M059J (cell line): ENCODE measurements at regions not wholly inside any gene's neighbourhood (a gene's known extent, or its start where the extent isn't known, plus 50 kb on each side); places are given as distances from the start of the nearest gene placed in this dataset.

Source experiments
- DNase-seq: peaks from one replicate; pipeline ENCODE4 v3.0.0-alpha.2; 2012; ENCODE audit warnings: low read depth

DNA sequence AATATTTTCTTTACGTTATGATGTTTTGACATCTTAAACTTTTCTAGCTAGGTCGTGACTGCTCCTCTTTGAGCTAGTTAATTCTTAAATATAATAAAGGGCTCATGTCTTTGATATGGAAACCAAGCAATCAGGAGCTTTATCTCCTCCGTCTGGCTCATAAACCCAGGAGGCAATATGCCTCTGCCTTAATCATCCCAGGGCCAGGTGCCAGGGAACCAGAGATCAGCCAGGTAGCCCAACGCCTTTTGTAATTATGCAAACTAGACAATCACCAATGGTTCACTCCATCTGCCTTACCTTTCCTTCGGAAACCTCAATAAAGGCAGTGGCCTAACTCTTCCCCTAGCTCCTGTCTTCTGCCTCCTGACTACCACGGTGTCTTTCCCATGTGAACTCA lies 213.7 kb downstream of the KCNJ3 start:
- no peak for DNase-seq

DNA sequence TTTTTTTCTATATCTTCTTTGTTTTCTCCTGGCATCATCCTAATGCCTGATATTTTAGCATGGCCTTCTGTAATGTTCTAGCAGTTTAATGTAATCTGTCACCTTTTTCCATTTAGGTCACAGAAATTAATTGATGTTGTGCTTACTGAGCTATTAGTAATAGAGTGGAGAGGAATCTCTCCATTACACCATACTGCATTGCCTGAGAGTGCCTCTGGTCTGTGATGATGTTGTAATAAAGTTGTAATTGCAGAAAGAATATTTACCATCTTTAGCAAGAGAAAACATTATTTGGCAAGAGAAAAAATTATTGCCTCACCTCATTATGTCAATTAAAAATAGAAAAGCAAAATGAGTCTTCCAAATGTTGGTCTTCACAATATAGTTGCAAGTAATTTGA lies 213.2 kb downstream of the KCNJ3 start:
- DNase-seq: no peak

DNA sequence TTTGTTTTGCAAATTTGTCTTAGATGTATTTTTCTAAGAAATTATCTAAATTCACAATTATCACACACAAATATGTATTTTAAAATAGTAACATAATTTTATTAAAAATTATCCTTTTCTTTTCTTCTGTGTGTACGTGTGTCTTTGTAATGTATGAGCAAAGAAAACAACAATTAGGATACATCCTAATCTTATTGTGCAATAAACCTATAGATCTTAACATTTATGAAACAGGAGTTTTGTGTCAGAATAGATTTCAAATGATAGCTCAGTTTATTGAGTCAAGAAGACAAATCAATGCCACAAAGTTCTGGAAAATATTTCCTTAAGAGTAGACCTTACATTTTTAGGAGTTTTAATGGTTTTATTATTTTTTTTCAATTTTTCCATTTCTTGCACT lies 212.2 kb downstream of the KCNJ3 start:
- no peak for DNase-seq

DNA sequence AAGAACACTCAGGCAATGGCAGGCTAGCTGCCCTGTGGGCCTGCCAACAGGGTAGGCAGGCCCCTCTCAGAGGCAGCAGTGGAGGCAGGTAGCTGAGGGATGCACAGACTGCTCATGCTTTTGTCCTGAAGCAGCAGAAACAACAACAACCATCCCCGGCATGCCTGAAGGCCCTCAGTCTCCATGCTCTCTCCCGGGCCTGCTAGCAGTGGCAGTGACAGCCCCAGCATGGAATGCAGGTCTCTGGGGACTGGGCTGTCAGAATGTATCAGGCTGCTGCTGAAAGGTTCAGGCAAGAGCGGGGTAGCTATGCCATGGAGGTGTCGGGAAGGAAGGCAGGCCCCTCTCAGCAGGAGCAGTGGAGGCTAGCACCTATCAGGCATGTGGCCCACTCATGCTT lies 209.8 kb downstream of the KCNJ3 start:
- DNase-seq: no peak
